ENCODE measurements at regions not wholly inside any gene's neighbourhood (a gene's known extent, or its start where the extent isn't known, plus 50 kb on each side); places are given as distances from the start of the nearest gene placed in this dataset.

DNA sequence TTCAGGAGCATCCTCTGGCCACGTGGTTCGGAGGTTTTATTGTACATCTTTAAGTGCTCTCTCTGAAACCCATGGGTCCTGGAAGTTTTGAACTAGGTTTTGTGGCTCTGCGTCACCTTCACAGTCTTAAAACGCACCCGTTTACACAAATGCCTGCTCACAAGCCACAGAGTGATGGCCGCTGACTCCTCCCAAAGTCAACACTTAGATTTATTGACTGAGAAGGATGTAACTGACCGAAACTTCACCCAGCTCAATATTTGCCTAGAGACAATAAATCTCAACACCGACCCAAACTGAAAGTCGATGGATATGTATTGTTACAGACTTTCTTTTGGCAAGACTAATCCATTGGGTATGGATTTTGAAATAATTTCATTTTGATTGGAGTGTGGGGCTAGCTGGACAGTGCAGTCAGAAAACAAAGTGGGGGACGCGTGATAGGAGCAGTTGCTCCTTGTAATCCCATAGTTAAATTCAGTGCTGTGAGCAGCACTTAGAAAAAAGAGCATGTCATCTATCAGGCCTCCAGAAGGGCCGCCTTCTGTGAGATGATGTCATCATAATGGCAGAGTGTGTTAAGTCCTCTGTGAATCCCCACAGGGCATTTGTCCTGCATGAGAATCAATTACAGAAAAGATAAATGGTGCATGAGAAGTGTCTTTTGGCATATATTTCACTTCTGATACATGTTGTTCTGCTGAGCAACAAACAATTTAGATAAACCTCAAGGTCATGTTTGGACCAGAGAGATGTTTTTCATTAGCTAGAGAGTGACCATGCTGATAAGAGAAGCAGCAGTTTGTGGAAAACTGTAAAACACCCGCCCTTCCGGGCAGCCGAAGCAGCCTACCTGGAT, 183.7 kb downstream of the INO80D start:
- DNase-seq (ENCODE audit: low read depth), result peak; percentile 62

- no peak for DNase-seq (ENCODE audit: low read depth)
These were observed 184.5 kb downstream of the INO80D start for GRCh38 chr2:205901491-205901890.

GRCh38 chr2:205898744-205899143, 187.2 kb downstream of the INO80D start:
- DNase-seq (ENCODE audit: low read depth), result peak; percentile 36

GRCh38 chr2:205895981-205896655, 189.9 kb downstream of the INO80D start:
- DNase-seq (ENCODE audit: low read depth), result no peak

DNA sequence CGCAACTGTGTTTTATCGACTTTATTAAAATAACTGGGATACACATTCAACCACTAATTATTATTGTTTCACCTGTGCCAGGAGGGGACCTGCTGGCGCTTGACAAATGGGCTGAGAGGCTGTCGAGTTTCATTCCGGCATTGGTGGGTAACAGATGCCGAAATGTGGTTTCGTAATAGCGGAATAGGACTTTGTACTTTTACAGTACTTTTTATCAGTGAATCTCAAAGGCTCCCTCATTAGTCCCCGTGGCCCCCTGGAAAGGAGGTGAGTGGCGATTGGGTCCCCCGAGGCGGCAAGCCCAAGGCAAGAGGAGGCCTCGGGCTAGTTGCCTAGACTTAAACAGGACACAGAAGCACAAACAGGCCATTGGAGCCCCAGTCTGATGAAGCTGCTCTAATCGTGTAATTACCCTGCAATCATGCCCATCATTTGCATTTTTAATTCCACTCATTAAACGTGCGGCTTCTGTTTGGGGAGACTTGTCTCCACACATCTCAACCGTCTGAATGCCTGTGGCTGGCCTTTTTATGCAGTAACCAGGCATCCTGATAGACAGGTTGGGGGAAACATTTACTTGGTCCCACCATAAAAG, 193.2 kb downstream of the INO80D start:
- DNase-seq (ENCODE audit: low read depth), result no peak

- peak; percentile 64 for DNase-seq (ENCODE audit: low read depth)
These were observed 193.7 kb downstream of the INO80D start for GRCh38 chr2:205892251-205892655.

DNA sequence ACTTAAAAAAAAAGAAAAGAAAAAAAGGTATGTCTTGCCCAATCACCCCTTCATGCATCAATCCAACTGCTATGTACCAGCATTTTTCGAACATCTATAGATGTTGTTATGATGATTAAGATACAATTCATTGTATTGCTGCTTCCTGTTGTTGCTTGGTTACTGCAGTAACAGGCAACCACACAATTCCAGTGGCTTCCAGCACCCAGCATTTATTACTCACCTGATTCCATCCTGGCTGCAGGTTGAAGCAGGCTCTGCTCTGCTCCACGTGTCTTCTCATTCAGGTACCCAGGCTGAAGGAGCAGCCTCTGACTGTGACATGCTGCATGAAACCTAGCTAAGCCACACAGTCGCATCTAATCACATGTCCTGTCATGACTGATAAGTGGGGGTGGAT, 196.9 kb downstream of the INO80D start:
- peak; percentile 43 for DNase-seq (ENCODE audit: low read depth)

GRCh38 chr2:205887637-205888036, 198.3 kb downstream of the INO80D start:
- no peak for DNase-seq (ENCODE audit: low read depth)

DNA sequence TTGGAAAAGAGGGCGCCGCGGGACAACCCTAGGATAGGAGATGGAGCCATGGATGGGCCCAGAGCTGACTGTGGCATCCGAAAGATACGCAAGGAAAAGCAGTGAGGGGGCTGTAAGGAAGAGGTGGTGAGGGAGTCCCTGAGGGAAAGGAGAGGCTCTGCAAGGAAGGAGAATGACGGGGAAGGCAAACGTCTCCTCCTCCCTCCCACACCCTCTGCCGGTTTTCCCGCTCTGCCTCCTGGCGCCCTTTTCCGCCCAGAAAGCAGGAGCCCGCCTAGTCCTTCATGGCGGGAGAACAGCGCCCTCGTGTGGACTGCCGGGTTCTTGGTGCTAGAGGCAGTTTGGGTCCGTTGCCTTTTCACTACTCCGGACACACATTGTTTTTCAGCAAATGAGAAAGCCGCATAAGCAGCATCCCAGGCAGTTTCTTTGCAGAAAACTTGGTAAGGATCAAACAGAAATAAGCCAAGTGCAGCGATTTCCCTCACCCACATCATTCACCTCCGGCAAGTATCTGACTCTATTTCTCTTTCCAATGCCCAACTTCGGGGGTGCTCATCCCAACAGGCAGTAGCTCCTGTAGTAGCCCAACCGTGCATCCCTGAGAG, 200.4 kb downstream of the INO80D start:
- peak; percentile 73 for DNase-seq (ENCODE audit: low read depth)

DNA sequence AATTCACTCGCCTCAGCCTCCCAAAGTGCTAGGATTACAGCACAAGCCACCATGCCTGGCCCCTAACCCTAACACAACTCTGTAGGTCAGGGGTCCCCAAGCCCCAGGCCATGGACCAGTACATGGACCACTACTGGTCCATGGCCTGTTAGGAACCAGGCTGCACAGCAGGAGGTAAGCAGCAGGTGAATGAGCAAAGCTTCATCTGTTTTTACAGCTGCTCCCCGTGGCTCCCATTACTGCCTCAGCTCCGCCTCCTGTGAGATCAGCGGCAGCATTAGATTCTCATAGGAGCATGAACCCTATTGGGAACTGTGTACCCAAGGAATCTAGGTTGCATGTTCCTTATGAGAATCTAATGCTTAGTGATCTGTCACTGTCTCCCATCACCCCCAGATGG, 201.7 kb downstream of the NRP2 start:
- DNase-seq (ENCODE audit: low read depth), result no peak

DNA sequence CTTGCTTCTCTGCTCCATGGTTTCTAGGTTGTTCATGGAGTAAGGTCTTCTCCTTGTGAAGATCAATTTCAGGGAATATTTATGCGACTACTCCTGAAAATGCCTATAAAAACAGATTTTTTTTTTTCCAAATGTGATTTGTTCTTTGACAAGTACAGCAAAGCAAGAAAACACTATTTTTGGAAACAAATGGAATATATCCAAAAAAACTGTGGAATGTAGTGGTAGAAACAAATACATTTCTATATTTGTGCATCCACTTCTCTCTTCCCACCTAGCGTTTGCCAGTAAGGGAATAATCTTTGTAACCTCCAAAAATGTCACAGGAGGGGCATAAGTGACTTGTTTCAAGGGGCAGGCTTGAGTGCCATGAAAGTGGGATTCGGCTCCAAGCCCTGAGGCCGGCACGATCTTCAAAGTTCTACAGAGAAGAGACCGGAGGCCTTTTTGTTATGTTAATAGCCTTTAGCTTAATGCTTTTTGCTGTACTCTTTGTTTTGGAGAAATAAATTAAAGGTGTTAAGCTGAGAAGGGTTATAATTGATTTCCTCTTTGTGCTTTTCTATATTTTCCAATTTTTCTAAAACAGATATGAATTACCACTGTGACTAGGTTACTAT, 200.6 kb downstream of the NRP2 start:
- DNase-seq (ENCODE audit: low read depth), result no peak

DNA sequence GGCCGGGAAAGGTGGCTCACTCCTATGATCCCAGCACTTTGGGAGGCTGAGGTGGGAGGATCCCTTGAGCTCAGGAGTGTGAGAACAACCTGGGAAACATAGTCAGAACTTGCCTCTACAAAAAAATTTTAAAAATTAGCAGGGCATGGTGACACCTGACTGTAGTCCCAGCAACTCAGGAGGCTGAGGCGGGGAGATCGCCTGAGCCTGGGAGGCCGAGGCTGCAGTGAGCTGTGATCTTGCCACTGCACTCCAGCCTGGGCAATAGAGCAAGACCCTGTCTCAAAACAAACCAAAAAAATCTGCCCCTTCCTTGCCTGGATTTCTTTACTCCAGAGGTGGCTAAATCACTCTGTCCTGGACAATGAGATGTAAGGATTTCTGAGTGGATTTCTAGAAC, 197.7 kb downstream of the NRP2 start:
- no peak for DNase-seq (ENCODE audit: low read depth)

- no peak for DNase-seq (ENCODE audit: low read depth)
These were observed 196.9 kb downstream of the NRP2 start for GRCh38 chr2:205878999-205879762.

GRCh38 chr2:205877496-205877895, 195.2 kb downstream of the NRP2 start:
- DNase-seq (ENCODE audit: low read depth), result no peak

DNA sequence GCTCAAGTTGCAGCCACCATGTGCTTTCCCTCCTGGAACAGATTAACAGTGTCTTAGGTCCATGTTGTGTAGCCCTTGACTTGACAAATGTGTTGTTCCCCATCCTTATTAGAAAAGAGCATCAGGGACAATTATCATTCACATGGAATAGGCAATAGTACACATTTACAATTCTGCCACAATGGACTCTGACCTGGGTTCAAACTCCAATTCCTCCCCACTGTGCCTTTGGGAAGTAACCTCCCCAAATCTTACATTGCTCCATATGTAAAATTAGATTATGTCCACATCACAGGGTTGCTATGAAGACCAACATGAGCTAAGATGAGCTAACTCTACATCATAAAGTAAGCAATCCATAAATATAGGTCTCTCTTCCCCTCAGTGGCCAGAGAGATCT, 193.8 kb downstream of the NRP2 start:
- DNase-seq (ENCODE audit: low read depth), result no peak

GRCh38 chr2:205872716-205873115, 190.4 kb downstream of the NRP2 start:
- DNase-seq (ENCODE audit: low read depth), result peak; percentile 86

DNA sequence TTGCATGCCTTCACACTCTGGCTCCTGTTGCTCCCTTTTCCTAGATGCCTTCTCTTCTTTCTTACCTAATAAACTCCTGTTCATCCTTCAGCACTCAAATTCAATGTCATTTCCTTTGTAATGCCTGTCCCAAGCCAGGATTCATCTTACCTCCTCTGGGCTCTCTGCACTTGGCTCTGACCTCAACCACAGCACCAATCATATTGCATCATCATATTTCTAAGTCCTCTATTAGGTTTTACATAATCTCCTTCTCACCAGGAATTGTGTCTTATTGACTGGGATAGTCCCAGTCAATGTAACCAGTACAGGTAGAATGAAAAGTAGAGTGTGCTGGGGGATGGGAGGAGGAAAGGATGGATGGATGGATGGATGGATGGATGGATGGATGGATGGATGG, 187.1 kb downstream of the NRP2 start:
- DNase-seq (ENCODE audit: low read depth), result peak; percentile 42

- peak; percentile 97 for DNase-seq (ENCODE audit: low read depth)
These were observed 186.6 kb downstream of the NRP2 start for GRCh38 chr2:205868773-205869333.

- no peak for DNase-seq (ENCODE audit: low read depth)
These were observed 185.8 kb downstream of the NRP2 start for GRCh38 chr2:205868053-205868452.

GRCh38 chr2:205867371-205867770, 185.1 kb downstream of the NRP2 start:
- DNase-seq (ENCODE audit: low read depth), result no peak

DNA sequence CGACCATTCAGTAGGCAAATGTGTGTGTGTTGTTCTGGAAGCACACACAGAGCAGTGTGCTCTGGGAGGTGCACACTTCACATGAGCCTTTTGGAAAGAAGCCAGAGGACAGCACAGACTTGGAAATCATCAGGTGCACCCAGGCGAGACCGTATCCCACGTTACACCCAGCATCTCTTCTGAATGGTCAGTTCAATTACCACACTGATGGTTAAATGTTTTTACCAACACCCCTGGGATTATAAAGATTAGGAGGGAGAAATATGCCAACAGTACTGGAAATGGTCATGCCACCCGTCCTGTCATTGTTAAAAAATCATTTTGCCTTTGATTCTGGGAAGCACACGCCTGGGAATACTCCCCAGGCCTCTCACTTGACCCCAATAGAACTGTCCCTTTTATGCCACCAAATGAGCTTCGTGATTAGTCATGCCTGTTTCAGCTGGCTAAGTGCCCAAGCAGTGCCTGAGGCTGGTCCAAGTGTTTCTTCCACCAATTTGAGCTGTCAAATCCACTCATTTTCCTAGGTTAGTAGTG, 183.7 kb downstream of the NRP2 start:
- DNase-seq (ENCODE audit: low read depth), result no peak
